ENCODE measurements at regions not wholly inside any gene's neighbourhood (a gene's known extent, or its start where the extent isn't known, plus 50 kb on each side); places are given as distances from the start of the nearest gene placed in this dataset.
"Not testable (repeated sequence)": the region's sequence is repeated elsewhere in the genome, so short reads cannot be mapped to it uniquely, and the experiment has no call there.

GRCh38 chr15:20261321-20262280 lies 280.0 kb downstream of the GOLGA6L6 start:
- DNase-seq: not testable (repeated sequence)

- DNase-seq: not testable (repeated sequence)
Measured at GRCh38 chr15:20260650-20261049, 280.9 kb downstream of the GOLGA6L6 start.

GRCh38 chr15:20259559-20260190 lies 281.9 kb downstream of the GOLGA6L6 start:
- not testable (repeated sequence) for DNase-seq

- DNase-seq: not testable (repeated sequence)
Measured at GRCh38 chr15:20256394-20256793, 285.2 kb downstream of the GOLGA6L6 start.

GRCh38 chr15:20255641-20256040 lies 286.0 kb downstream of the GOLGA6L6 start:
- DNase-seq: not testable (repeated sequence)

- not testable (repeated sequence) for DNase-seq
Measured at GRCh38 chr15:20253047-20253615, 288.5 kb downstream of the GOLGA6L6 start.

GRCh38 chr15:20252040-20252439 lies 289.6 kb downstream of the GOLGA6L6 start:
- DNase-seq: not testable (repeated sequence)

- not testable (repeated sequence) for DNase-seq
Measured at GRCh38 chr15:20251214-20252005, 290.2 kb downstream of the GOLGA6L6 start.

- DNase-seq: not testable (repeated sequence)
Measured at GRCh38 chr15:20250206-20250605, 291.4 kb downstream of the GOLGA6L6 start.

GRCh38 chr15:20249677-20249970 lies 292.0 kb downstream of the GOLGA6L6 start:
- not testable (repeated sequence) for DNase-seq

GRCh38 chr15:20248434-20248833 lies 293.2 kb downstream of the GOLGA6L6 start:
- DNase-seq: not testable (repeated sequence)

- DNase-seq: not testable (repeated sequence)
Measured at GRCh38 chr15:20247137-20247536, 294.5 kb downstream of the GOLGA6L6 start.

GRCh38 chr15:20246624-20247023 lies 295.0 kb downstream of the GOLGA6L6 start:
- not testable (repeated sequence) for DNase-seq

- not testable (repeated sequence) for DNase-seq
Measured at GRCh38 chr15:20245856-20246255, 295.7 kb downstream of the GOLGA6L6 start.

GRCh38 chr15:20244792-20245191 lies 296.8 kb downstream of the GOLGA6L6 start:
- not testable (repeated sequence) for DNase-seq

GRCh38 chr15:20243486-20244240 lies 297.9 kb downstream of the GOLGA6L6 start:
- DNase-seq: not testable (repeated sequence)

GRCh38 chr15:20240366-20240917 lies 301.2 kb downstream of the GOLGA6L6 start:
- DNase-seq: not testable (repeated sequence)

GRCh38 chr15:20239186-20239585 lies 302.4 kb downstream of the GOLGA6L6 start:
- not testable (repeated sequence) for DNase-seq

- not testable (repeated sequence) for DNase-seq
Measured at GRCh38 chr15:20237256-20238020, 304.2 kb downstream of the GOLGA6L6 start.

GRCh38 chr15:20235728-20236127 lies 305.9 kb downstream of the GOLGA6L6 start:
- not testable (repeated sequence) for DNase-seq

Measured in T-helper 1 cell (primary cell).